OCI-LY7 (cell line): ENCODE measurements at regions not wholly inside any gene's neighbourhood (a gene's known extent, or its start where the extent isn't known, plus 50 kb on each side); places are given as distances from the start of the nearest gene placed in this dataset.

Experiments used
- BruUV-seq: library from RNA; stranded (reverse); fragments of 400-500 nt; replicated peaks from 2 replicates; lab custom pipeline; 2021; lab: Mats Ljungman, UMichigan
- CTCF ChIA-PET: fragments of 300-600 bp; sonication (Branson Sonifier 250); formaldehyde crosslinking; loops from one replicate; lab custom pipeline; 2022; ENCODE audit warnings: antibody characterized with exemption; ENCODE audit not compliant: unreplicated experiment; lab: Charles Lee
- POLR2A ChIA-PET: fragments of 300-600 bp; sonication (Branson Sonifier 250); formaldehyde crosslinking; loops from one replicate; lab custom pipeline; 2022; ENCODE audit warnings: antibody characterized with exemption; lab: Charles Lee
- DNase-seq: peaks from one replicate; pipeline ENCODE4 v3.0.0-alpha.2; 2015; ENCODE audit warnings: low spot score
- H2AFZ ChIP-seq: fragments of 200-600 bp; sonication (generic), shearing (Covaris generic); 2 replicates; pipeline ENCODE4 v1.6.1; 2014; ENCODE audit warnings: mild to moderate bottlenecking, antibody characterized with exemption, low read length, moderate library complexity
- H3K27ac ChIP-seq: fragments of 200-600 bp; sonication (generic); 2 replicates; pipeline ENCODE4 v1.5.1; 2014; ENCODE audit warnings: mixed run types, low read depth, mild to moderate bottlenecking, moderate library complexity, low read length, inconsistent platforms; ENCODE audit not compliant: poor library complexity, severe bottlenecking
- H3K36me3 ChIP-seq: fragments of 200-600 bp; sonication (generic); 2 replicates; pipeline ENCODE4 v1.6.1; 2014; ENCODE audit warnings: mild to moderate bottlenecking, antibody characterized with exemption, low read length, moderate library complexity, mixed read lengths; ENCODE audit not compliant: insufficient read depth
- H3K4me1 ChIP-seq: fragments of 200-600 bp; sonication (generic); 2 replicates; pipeline ENCODE4 v1.5.1; 2014; ENCODE audit warnings: mild to moderate bottlenecking, low read length; ENCODE audit not compliant: insufficient read depth, poor library complexity, severe bottlenecking
- H3K4me2 ChIP-seq: fragments of 200-600 bp; sonication (generic); 2 replicates; pipeline ENCODE4 v1.6.1; 2014; ENCODE audit warnings: mild to moderate bottlenecking, low read length
- H3K4me3 ChIP-seq: fragments of 200-600 bp; sonication (generic); 2 replicates; pipeline ENCODE4 v1.5.1; 2014; ENCODE audit warnings: mild to moderate bottlenecking, low read depth, low read length; ENCODE audit not compliant: poor library complexity, severe bottlenecking
- H3K79me2 ChIP-seq: fragments of 200-600 bp; sonication (generic); 2 replicates; pipeline ENCODE4 v1.6.1; 2016; ENCODE audit warnings: low read depth, mild to moderate bottlenecking, low read length, moderate library complexity, mixed read lengths; ENCODE audit not compliant: insufficient read depth
- H3K9me2 ChIP-seq: fragments of 200-600 bp; sonication (generic); 2 replicates; pipeline ENCODE4 v1.6.1; 2016; ENCODE audit warnings: mild to moderate bottlenecking, low read length, mixed read lengths; ENCODE audit not compliant: insufficient read depth
- H3K9me3 ChIP-seq: fragments of 200-600 bp; sonication (generic); 2 replicates; pipeline ENCODE4 v1.6.1; 2014; ENCODE audit warnings: mild to moderate bottlenecking, mixed run types, low read length, mixed read lengths
- H4K20me1 ChIP-seq: fragments of 200-600 bp; sonication (generic); 2 replicates; pipeline ENCODE4 v1.6.1; 2014; ENCODE audit warnings: mild to moderate bottlenecking, antibody characterized with exemption, low read length, moderate library complexity, mixed read lengths; ENCODE audit not compliant: insufficient read depth
- CTCF ChIP-seq: fragments of 200-600 bp; sonication (generic); conservative IDR thresholded peaks from 2 replicates; pipeline ENCODE4 v1.5.1; 2014; ENCODE audit warnings: mild to moderate bottlenecking, antibody characterized with exemption, low read length, moderate library complexity, mixed read lengths
- EZH2phosphoT487 ChIP-seq: fragments of 200-600 bp; sonication (generic); IDR thresholded peaks from 2 replicates; pipeline ENCODE4 v1.6.1; 2018; ENCODE audit warnings: low read depth, borderline replicate concordance, mild to moderate bottlenecking, mixed run types, antibody characterized with exemption, low read length, moderate library complexity, mixed read lengths
- intact Hi-C: fragments of 100-400 bp; cut with micrococcal nuclease; formaldehyde crosslinking; loops from one replicate; pipeline ENCODE4 v1.10.0; 2022; ENCODE audit not compliant: unreplicated experiment

DNA sequence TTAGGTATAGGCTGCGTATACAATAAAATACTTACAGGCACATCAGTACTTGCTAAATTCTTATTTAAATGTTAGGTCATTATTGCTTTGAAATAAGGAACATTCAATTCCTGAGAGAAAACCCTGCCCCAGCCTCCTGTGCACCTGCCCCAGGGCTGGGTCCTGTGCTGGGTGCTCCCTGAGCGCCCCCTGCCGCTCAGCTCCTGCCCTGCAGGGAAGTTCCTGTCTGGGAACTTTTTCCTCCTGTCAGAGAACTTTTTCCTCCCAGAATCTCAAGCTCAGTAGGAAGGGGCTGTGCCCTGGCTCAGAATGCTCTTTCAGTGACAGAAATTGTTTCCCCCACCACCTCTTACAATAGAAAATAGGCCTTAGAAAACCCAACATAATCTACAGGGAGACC is 751.1 kb downstream of the TMEM121 start:
- POLR2A ChIA-PET: no interaction called here
- H3K36me3 ChIP-seq: no peaks in the 10 kb centered on the region
- CTCF ChIA-PET: no interaction called here
- peak; percentile 41 for DNase-seq
- H3K4me2 ChIP-seq: peak overlapping the region; percentile 41
- TF ChIP-seq CTCF (peak; percentile 85), EZH2phosphoT487 (no peak)
- H3K9me2 ChIP-seq: no peaks in the 10 kb centered on the region
- BruUV-seq: no TSS peak
- peaks cover 18% of the 10 kb centered on the region for H3K4me1 ChIP-seq
- no peak overlapping the region for H3K27ac ChIP-seq
- no peaks in the 10 kb centered on the region for H3K9me3 ChIP-seq
- no peak overlapping the region for H3K4me3 ChIP-seq
- intact Hi-C loops: no loop called here
- no peaks in the 10 kb centered on the region for H3K79me2 ChIP-seq
- H4K20me1 ChIP-seq: no peaks in the 10 kb centered on the region
- no peak overlapping the region for H2AFZ ChIP-seq

GRCh38 chr14:106280876-106281275 is 754.5 kb downstream of the TMEM121 start:
- BruUV-seq: no TSS peak
- H3K4me2 ChIP-seq: no peak overlapping the region
- CTCF ChIA-PET: no interaction called here

More at GRCh38 chr14:106280876-106281275, 754.5 kb downstream of the TMEM121 start:
- H2AFZ ChIP-seq: no peak overlapping the region
- no peak overlapping the region for H3K4me3 ChIP-seq
- POLR2A ChIA-PET: no interaction called here
- no peak overlapping the region for H3K27ac ChIP-seq
- H4K20me1 ChIP-seq: no peaks in the 10 kb centered on the region
- intact Hi-C loops: no loop called here
- no peak for DNase-seq
- H3K4me1 ChIP-seq: peaks cover 18% of the 10 kb centered on the region
- no peaks in the 10 kb centered on the region for H3K9me3 ChIP-seq
- no peaks in the 10 kb centered on the region for H3K79me2 ChIP-seq
- no peaks in the 10 kb centered on the region for H3K9me2 ChIP-seq
- TF ChIP-seq CTCF: no peak
- no peak for TF ChIP-seq EZH2phosphoT487
- H3K36me3 ChIP-seq: no peaks in the 10 kb centered on the region
